Limb (tissue), 2 donors: ENCODE measurements at regions not wholly inside any gene's neighbourhood (a gene's known extent, or its start where the extent isn't known, plus 50 kb on each side); places are given as distances from the start of the nearest gene placed in this dataset.
A peak's percentile ranks its signal among the peaks of the same experiment; 100 is the strongest.
"Not testable (repeated sequence)": the region's sequence is repeated elsewhere in the genome, so short reads cannot be mapped to it uniquely, and the experiment has no call there.

ENCODE experiments used
- DNase-seq, 2 donors: peaks; one replicate each; pipeline ENCODE4 v3.0.0-alpha.2; 2016; ENCODE audit errors: extremely low spot score in 2 of 2

DNA sequence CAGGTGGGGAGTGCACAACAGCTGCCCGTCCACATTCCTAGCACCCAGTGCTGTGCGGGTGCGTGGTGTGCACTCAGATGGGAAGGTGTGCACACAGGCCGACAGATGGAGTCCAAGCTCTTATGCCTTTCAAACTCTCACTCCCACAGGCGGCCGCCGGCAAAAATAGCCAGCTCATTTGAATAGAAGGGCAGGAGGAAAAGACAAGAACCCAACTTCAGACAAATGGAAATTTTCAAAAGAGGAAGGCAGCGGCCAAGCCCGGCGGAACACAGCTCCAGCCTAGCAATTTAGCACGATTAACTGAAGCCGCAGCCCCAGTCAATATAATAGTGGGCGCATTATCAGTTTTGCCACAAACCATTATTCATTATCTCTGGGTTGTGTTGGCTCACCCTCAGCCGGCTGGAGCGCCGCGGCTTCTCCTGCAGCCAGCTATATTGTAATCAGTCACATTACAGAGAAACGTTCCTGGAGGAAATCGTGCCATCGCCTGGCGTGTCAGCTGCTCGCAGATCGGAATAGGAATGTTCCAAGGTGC is 103.9 kb upstream of the SEC14L1 start:
- no peak for DNase-seq

GRCh38 chr17:77037943-77038342 is 102.8 kb upstream of the SEC14L1 start:
- no peak for DNase-seq

DNA sequence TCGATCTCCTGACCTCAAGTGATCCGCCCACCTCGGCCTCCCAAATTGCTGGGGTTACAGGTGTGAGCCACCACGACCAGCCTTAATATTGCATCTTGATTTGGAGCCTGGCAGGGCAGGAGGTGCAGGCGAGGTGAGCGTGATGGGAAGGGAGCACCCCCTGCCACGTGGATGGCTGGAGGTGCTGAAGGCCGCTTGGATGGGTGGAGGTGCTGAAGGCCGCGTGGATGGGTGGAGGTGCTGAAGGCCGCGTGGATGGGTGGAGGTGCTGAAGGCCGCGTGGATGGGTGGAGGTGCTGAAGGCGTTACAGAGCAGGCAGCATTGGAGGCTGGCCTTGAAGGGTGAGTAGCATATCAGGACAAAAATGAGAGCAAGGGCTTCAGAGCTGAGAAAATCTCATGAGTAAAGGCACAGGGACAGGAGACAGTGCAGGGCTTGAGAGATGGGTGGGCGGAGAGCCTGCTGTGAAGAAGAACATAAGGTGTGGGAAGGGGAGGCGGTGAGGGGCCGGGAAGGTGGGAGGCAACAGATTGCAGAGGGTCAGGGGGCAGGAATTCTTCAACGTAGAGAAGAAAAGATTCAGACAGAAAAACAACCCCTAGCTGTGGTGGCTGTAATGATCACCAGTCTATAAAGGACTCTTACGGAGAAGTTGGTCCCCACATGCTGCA is 101.7 kb upstream of the SEC14L1 start:
- DNase-seq, result no peak

GRCh38 chr17:77042476-77043231 is 98.1 kb upstream of the SEC14L1 start:
- DNase-seq, result no peak

- DNase-seq, result no peak
Observed at GRCh38 chr17:77045441-77046041, 95.2 kb upstream of the SEC14L1 start.

GRCh38 chr17:77049440-77049839 is 91.3 kb upstream of the SEC14L1 start:
- DNase-seq, result no peak

GRCh38 chr17:77050901-77051300 is 89.9 kb upstream of the SEC14L1 start:
- DNase-seq, result not testable (repeated sequence)

DNA sequence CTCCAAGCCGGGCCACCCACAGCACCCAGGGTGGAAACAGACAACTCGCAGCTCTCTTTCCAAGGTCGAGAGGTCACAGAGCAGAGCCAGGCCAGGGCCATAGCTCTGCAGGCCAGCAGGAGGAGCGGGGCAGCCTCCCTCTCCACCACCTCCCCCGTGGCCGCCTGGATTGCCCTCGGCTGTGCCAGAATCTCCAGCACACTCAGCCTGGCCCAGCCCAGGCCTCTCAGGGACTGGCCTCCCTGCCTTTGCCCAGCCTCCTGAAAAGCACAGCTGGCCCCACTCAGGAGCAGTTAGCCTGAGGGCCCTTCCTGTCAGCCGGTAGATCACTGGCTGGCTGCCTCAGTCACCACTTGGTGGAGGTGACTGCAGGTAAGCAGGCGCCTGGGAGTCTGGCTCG is 85.8 kb upstream of the SEC14L1 start:
- DNase-seq, result no peak

DNA sequence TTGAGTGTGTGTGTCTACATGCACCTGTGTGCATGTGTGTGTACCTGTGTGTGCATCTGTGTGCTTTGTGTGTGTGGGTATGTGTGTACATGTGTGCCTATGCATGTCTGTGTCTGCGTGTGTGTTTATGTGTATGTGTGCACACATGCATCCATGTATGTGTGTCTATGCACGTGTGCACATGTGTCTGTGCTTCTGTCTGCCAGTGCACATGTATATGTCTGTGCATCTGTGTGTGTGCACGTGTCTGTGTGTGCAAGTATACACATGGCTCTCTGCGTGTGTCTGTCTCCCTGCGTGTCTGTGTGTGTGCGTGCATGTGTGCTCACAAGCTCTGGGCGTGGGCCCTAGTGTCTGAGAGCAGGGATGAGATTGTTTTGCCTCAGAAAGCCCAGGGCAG is 85.3 kb upstream of the SEC14L1 start:
- DNase-seq, result no peak

DNA sequence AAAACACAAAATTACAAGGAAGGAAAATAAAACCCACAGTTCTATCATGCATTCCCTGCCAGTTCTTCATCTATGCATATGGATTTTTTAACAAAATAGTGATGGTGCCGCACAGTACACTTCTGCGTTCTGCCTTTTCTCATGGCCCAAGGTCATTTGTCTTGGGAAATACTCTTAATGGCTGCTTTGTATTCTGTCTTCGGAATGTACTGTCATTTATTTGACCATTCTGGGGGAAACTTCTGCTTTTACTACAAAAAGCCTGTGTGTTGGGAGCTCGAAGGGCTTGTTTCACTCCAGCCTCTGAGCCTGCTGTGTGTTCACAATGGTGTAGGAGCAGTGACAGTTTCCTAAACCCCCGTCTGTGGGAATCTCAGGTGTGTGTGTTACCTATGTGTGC is 82.8 kb upstream of the SEC14L1 start:
- DNase-seq, result no peak

DNA sequence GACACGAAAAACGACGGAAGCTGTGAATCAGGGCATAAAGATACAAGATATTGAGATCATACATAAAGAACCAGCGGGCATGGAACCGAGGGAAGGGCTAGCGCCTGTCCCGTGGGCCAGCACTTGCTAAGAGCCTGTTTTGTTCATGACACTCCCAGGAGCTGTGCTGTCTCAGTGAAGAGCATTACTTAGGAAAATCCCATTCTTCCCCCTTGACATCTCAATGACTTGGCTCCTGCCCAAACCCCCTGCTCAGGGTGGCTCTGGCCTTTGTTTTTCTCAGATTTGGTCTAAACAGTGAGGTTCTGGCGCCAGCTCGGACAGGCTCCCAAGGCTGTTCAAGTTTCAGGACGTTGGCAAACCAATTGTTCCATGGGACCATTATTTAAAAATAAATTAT is 79.1 kb upstream of the SEC14L1 start:
- DNase-seq, result no peak

GRCh38 chr17:77064598-77064997 is 76.2 kb upstream of the SEC14L1 start:
- DNase-seq, result no peak

DNA sequence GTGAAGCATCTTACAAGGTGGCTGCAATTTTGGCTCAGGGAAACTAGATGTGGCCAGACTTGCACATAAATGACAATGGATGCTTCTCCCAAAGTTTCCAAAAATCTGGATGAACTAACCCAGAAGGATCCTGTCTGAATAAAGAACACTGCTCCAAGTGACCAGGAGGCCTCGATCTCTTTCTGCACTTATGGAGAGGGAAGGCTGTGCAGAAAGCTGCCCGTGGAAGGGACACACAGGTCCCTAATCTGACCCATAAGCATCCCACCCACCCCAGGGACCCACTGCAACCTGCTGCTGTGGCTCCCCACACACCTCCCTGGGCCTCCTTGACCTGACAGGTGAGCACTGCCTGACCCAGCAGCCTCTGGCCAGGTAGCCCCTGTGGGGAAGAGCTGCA is 74.6 kb upstream of the SEC14L1 start:
- no peak for DNase-seq

DNA sequence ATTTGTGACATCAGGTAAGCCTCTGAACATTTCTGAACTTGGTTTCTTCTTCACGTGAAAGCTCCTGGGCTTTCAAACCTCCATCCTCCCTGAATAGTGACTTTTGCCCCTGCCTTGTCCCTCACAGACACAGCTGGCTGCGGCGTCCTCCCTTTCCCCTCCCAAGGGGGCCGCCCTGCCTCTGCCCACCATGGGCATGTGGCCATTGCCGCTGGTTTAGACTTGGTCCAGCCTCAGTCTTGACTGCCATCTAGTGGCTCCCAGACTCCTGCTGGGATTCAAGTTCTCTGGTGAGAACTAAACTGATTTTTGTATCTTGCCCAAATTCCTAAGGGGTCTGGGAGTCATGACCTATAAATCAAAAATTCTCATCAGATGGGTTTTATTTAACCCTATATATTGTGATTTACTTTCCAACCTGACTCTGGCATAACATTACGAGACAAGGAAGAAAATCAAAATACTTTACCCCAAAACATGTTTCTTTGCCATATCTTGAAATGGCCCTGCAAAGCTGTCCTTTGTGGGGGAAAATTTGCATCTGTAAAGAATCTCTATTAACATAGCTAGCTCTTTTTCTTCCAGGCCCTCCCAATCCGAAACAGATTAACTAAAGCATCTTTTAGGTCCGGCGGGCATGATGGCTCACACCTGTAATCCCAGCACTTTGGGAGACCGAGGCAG is 73.9 kb upstream of the SEC14L1 start:
- DNase-seq, result peak; percentile 75 to 79

DNA sequence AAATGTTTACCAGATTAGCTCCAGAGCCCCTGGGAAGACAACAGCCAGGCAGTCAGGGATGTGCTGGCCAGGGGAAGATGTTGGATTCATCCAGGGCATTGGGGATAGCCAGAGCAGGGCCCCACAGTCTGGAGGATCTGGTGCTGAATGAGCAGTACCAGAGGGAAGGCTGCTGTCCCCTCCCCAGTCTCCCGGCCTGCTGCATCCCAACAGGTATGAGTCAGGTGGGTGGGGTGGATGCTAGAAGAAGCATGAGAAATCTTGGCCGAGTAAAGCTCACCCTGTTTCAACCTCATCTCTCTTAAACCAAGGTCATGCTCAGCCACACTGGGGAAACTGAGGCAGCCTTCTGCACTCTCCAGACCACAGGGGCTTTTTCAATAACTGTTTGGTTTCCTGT is 71.9 kb upstream of the SEC14L1 start:
- no peak for DNase-seq

DNA sequence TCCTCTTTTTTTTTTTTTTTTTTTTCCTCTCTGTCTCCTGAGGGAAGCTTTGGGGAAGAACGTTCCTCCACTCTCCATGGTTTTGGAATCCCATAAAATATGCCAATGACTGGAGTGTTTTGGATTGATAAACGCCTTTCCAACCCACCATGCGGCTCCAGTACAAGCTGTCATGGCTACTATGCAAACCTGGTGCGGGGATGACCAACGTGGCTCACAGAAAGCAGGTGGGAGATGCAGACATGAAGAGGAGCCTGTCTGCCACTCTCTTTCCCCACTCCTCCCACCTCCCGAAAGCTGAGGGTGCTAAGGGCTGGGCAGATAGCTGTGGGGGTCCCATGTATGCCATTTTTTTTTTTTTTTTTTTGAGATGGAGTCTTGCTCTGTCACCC is 69.9 kb upstream of the SEC14L1 start:
- DNase-seq, result no peak

DNA sequence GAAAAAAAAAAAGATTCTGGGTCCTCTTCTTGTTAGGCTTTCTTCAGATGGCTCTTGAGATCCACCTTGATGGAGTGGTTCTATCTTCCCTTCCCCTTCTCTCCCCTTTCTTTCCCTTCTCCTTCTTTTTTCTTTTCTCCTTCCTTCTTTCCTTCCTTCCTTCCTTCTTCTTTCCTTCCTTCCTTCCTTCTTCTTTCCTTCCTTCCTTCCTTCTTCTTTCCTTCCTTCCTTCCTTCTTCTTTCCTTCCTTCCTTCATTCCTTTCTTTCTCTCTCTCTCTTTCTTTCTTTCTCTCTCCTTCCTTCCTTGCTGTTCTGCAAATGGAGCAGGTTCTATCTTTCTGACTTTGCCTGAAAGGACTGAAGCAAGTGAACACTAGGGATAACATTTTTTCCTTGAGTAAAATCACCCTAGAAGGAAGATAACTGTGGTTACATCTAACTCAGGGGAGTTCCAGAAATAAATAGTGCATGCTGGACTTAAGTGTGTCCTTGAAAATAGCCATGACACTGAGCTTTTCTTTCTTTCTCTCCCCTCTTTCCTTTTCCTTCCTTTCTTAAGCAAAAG is 68.8 kb upstream of the SEC14L1 start:
- DNase-seq, result no peak

DNA sequence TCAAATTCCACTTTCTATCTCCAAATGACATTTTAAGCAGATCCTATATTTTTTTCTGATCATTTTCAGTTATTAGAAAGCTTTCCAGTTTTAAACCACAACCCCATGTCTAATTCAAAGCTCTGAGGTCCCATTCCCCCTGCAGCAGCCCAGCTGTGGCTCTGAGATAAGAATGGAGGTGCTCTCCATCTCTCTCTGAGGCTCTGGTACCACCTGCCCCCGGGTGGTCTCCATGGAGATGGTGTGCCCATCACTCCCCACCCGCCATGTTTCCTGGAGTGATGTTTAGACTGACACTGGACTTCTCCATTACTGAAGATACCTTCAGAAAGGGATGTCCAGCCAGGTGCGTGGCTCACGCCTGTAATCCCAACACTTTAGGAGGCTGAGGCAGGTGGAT is 68.1 kb upstream of the SEC14L1 start:
- DNase-seq, result no peak

GRCh38 chr17:77074681-77075080 is 66.1 kb upstream of the SEC14L1 start:
- DNase-seq, result no peak

DNA sequence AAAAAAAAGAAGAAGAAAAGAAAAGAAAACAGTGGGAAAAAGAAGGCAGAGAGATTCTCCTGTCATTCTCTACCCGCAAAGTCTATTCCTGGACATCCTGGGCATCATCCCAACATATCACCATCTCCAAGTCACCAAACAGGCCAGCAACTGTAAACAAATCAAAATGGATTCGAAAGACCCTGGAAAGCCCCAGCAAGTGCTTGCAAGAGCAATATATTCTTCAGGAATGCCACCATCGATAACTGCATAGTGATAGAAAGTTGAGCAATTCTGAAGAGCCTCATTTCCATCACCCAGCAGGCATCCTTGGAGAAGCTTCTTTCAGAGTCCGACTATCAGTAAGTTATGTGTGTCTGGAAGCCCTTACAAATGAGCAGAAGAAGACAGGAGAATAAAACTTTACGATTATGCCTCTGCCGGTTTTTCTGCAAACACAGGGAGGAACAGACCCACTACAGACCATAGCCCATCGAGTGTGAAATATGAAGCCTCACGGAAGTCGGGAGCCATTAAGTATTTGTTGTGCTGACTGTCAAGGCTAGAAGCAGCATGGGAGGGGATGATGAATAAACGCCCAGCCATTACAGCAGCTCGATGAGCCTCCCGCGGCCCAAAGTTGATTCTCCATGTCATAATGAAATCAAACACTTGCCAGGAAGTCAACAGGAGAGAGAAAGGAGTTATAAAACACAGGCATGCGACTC is 64.5 kb upstream of the SEC14L1 start:
- no peak for DNase-seq

DNA sequence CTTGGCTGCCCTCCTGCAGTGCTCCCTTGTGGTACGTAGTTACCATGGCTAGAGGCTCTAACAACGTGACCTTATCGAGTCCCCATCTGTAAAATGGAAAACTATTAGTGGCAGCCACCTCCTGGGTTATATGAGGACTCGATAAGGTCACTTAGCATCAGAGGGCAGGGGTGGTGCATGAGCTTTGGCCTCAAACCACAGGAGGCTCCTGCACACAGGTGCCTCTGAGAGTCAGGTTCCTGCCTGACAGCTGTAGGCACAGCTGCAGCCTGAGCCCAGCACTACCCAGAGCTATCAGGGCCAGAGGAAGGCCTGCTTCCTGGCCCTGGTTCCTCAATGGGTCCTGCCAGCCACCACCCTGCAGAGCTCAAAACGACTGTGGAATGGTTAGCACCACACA is 57.2 kb upstream of the SEC14L1 start:
- DNase-seq, result no peak
